K562 (cell line): ENCODE measurements at regions not wholly inside any gene's neighbourhood (a gene's known extent, or its start where the extent isn't known, plus 50 kb on each side); places are given as distances from the start of the nearest gene placed in this dataset.

Source experiments
- ATAC-seq: fragments of 200-7000 bp; cut with Tn5 transposase; 3 replicates; pipeline ENCODE4 v1.9.1; 2020; ENCODE audit warnings: moderate library complexity
- BruUV-seq: library from RNA; stranded (reverse); fragments of 400-500 nt; replicated peaks from 2 replicates; lab custom pipeline; 2021; lab: Mats Ljungman, UMichigan
- CTCF ChIA-PET: fragments of 300-600 bp; formaldehyde crosslinking; extraction: SDS; loops from one replicate; lab custom pipeline; 2021; ENCODE audit warnings: low intra/inter-chr PET ratio; lab: Yijun Ruan, JAX
- POLR2A ChIA-PET: fragments of 300-600, 350-650 bp; sonication (Branson Sonifier 250); formaldehyde crosslinking; extraction: SDS; loops from one replicate; lab custom pipeline; 2021; ENCODE audit warnings: antibody characterized with exemption, inconsistent platforms; lab: Yijun Ruan, JAX
- DNase-seq, 4 experiments: peaks; one replicate each; pipeline versions ENCODE4 v3.0.0 to v3.0.0-alpha.2; 2011 to 2018; ENCODE audit warnings: low spot score in 3 of 4, mixed read lengths in 3 of 4; ENCODE audit errors: extremely low read depth in 1 of 4
- FAIRE-seq: peaks from 2 replicates; lab custom pipeline; 2011; peaks lifted over from hg19 to GRCh38; lab: Jason Lieb, UNC
- H2AFZ ChIP-seq: 2 replicates; pipeline ENCODE4 v1.6.0; 2011; ENCODE audit warnings: low read depth, low read length, control low read depth, inconsistent platforms
- H3K27ac ChIP-seq: fragments of 200-600 bp; 3 replicates; pipeline ENCODE4 v1.8.0; 2011; ENCODE audit warnings: low read depth, mild to moderate bottlenecking, control low read depth, inconsistent platforms, low read length, moderate library complexity, mixed read lengths; ENCODE audit errors: extremely low read depth
- H3K27me3 ChIP-seq, 2 experiments: fragments of 300-600 bp in 1 of 2; 2 replicates in 1 of 2; 3 replicates in 1 of 2; pipeline versions ENCODE4 v1.6.0 to v1.8.0; 2011; ENCODE audit warnings: inconsistent platforms in 2 of 2, low read length in 2 of 2, mild to moderate bottlenecking in 1 of 2, mixed read lengths in 1 of 2, moderate library complexity in 1 of 2; ENCODE audit not compliant: control insufficient read depth in 2 of 2, insufficient read depth in 2 of 2
- H3K36me3 ChIP-seq: fragments of 300-600 bp; 3 replicates; pipeline ENCODE4 v1.8.0; 2011; ENCODE audit warnings: mild to moderate bottlenecking, low read length, inconsistent platforms; ENCODE audit not compliant: control insufficient read depth, insufficient read depth
- H3K4me1 ChIP-seq, 2 experiments: fragments of 200-600 bp in 1 of 2; replicated peaks in 1 of 2; 2 replicates in 1 of 2; 3 replicates in 1 of 2; pipeline versions ENCODE4 v1.5.1 to v1.8.0; 2011; ENCODE audit warnings: inconsistent platforms in 2 of 2, low read length in 2 of 2, mild to moderate bottlenecking in 1 of 2, mixed read lengths in 1 of 2, moderate library complexity in 1 of 2; ENCODE audit not compliant: control insufficient read depth in 2 of 2, insufficient read depth in 2 of 2
- H3K4me2 ChIP-seq: 2 replicates; pipeline ENCODE4 v1.6.1; 2011; ENCODE audit warnings: low read length, control low read depth, inconsistent platforms, mixed read lengths; ENCODE audit not compliant: insufficient read depth
- H3K4me3 ChIP-seq: fragments of 200-600 bp; sonication (generic), shearing (Covaris generic); 2 replicates; pipeline ENCODE4 v1.5.1; 2016; ENCODE audit warnings: control low read depth, inconsistent platforms
- H3K79me2 ChIP-seq: fragments of 200-600 bp; 3 replicates; pipeline ENCODE4 v1.8.0; 2011; ENCODE audit warnings: low read length, inconsistent platforms; ENCODE audit not compliant: control insufficient read depth, insufficient read depth
- H3K9ac ChIP-seq, 2 experiments: 2 replicates each; pipeline versions ENCODE4 v1.6.0 to v1.6.1; 2011; ENCODE audit warnings: low read depth in 2 of 2, low read length in 2 of 2, control low read depth in 1 of 2, inconsistent platforms in 1 of 2, mild to moderate bottlenecking in 1 of 2, mixed read lengths in 1 of 2; ENCODE audit not compliant: insufficient read depth in 1 of 2
- H3K9me1 ChIP-seq: one replicate; pipeline ENCODE4 v1.6.0; 2011; ENCODE audit warnings: inconsistent platforms, mild to moderate bottlenecking, low read length, moderate library complexity; ENCODE audit not compliant: control insufficient read depth, insufficient read depth
- H3K9me3 ChIP-seq: replicated peaks from 2 replicates; pipeline ENCODE4 v1.5.1; 2011; ENCODE audit warnings: low read depth, low read length, inconsistent platforms; ENCODE audit not compliant: control insufficient read depth, insufficient read depth
- H4K20me1 ChIP-seq: replicated peaks from 2 replicates; pipeline ENCODE4 v1.6.1; 2011; ENCODE audit warnings: low read length, inconsistent platforms, mixed read lengths; ENCODE audit not compliant: control insufficient read depth, insufficient read depth
- BRCA1 ChIP-seq, 2 experiments: fragments of 450-650 bp in 1 of 2; sonication (generic) in 1 of 2; formaldehyde crosslinking in 1 of 2; IDR thresholded peaks; 2 replicates each; pipeline versions ENCODE4 v1.5.0 to v1.6.1; 2017 to 2020; ENCODE audit warnings: mild to moderate bottlenecking in 1 of 2, missing genetic modification reagents in 1 of 2
- GMEB1 ChIP-seq: fragments of 250-450 bp; sonication (Bioruptor Pico); IDR thresholded peaks from 2 replicates; pipeline ENCODE4 v1.4.0; 2020; ENCODE audit warnings: mild to moderate bottlenecking
- ILK ChIP-seq: fragments of 450-650 bp; IDR thresholded peaks from 2 replicates; pipeline ENCODE4 v1.6.1; 2016; ENCODE audit warnings: missing genetic modification characterization, low read depth, mild to moderate bottlenecking, missing compliant biosample characterization, moderate library complexity, borderline replicate concordance
- PTBP1 ChIP-seq: fragments of 200-400 bp; formaldehyde crosslinking; IDR thresholded peaks from 2 replicates; pipeline ENCODE4 v1.6.1; 2017; ENCODE audit warnings: low read depth, low read length
- RUNX1 ChIP-seq: sonication (generic); IDR thresholded peaks from 2 replicates; pipeline ENCODE4 v1.6.1; 2016; ENCODE audit warnings: antibody characterized with exemption, low read depth
- SP2 ChIP-seq: IDR thresholded peaks from 2 replicates; pipeline ENCODE4 v1.6.1; 2011; ENCODE audit warnings: mild to moderate bottlenecking, low read depth, low read length, moderate library complexity; ENCODE audit not compliant: poor library complexity, severe bottlenecking; ENCODE audit errors: extremely low read depth
- ZNF263 ChIP-seq: sonication (generic); formaldehyde crosslinking; IDR thresholded peaks from 2 replicates; pipeline ENCODE4 v1.8.0; 2022; ENCODE audit warnings: mild to moderate bottlenecking, missing genetic modification reagents, borderline replicate concordance
- ZNF3 ChIP-seq: fragments of 250-450 bp; sonication (Bioruptor Pico); IDR thresholded peaks from 2 replicates; pipeline ENCODE4 v1.5.0; 2021; ENCODE audit warnings: mild to moderate bottlenecking, moderate library complexity
- WGBS: fragments of 100-300 bp; shearing (Covaris generic); methylation state at CpG from one replicate; pipeline ENCODE4 v1.1.6; 2016; ENCODE audit warnings: low coverage, mixed read lengths; ENCODE audit not compliant: insufficient coverage; ENCODE audit errors: missing lambda C conversion rate; 5-methylcytosine and 5-hydroxymethylcytosine counted together
- in situ Hi-C: fragments of 300-500 bp; cut with MboI; formaldehyde crosslinking; loops from 4 replicates; pipeline ENCODE4 v1.15.0; 2018; ENCODE audit warnings: inconsistent platforms, mixed read lengths
- intact Hi-C: fragments of 100-400 bp; cut with micrococcal nuclease; formaldehyde crosslinking; loops from 2 replicates; pipeline ENCODE4 v1.14.2; 2022

GRCh38 chr2:209160800-209161588, 262.9 kb upstream of the MAP2 start:
- no peaks in the 10 kb centered on the region for H3K27me3 ChIP-seq
- H3K36me3 ChIP-seq, result no peaks in the 10 kb centered on the region
- H3K9me3 ChIP-seq, result no peaks in the 10 kb centered on the region
- H3K4me3 ChIP-seq, result no peak overlapping the region
- H3K79me2 ChIP-seq, result no peaks in the 10 kb centered on the region
- no peak overlapping the region for H3K27ac ChIP-seq
- in situ Hi-C loops, result no loop called here
- FAIRE-seq (no peak), DNase-seq (no peak), ATAC-seq (no peak)
- ChIA-PET POLR2A (no interaction called here), CTCF (no interaction called here)
- H3K4me1 ChIP-seq, result no peaks in the 10 kb centered on the region
- no peak overlapping the region for H2AFZ ChIP-seq
- H3K4me2 ChIP-seq, result no peak overlapping the region
- H3K9me1 ChIP-seq, result no peaks in the 10 kb centered on the region
- no TSS peak for BruUV-seq
- H3K9ac ChIP-seq, result no peak overlapping the region
- WGBS, result 0% methylated on average over 7 of the region's 7 CpGs
- H4K20me1 ChIP-seq, result no peaks in the 10 kb centered on the region
- intact Hi-C loops, result no loop called here
- TF ChIP-seq PTBP1 (no peak), ZNF263 (no peak), BRCA1 (IDR thresholded peaks at IDR 0.05) (no peak), BRCA1 (CRISPR knock-in tag; IDR thresholded peaks at IDR 0.05) (no peak), ZNF3 (no peak), ILK (tag) (no peak), GMEB1 (CRISPR knock-in tag) (no peak), SP2 (no peak), RUNX1 (no peak)
